ENCODE measurements at regions not wholly inside any gene's neighbourhood (a gene's known extent, or its start where the extent isn't known, plus 50 kb on each side); places are given as distances from the start of the nearest gene placed in this dataset.

- TF ChIP-seq GATA3 (IDR thresholded peaks at IDR 0.05; ENCODE audit: low read depth, low read length) = no peak
- no peak for TF ChIP-seq GATA2 (IDR thresholded peaks at IDR 0.05; ENCODE audit: low read depth, low read length)
Observed at GRCh38 chr14:100988411-100988900, 84.9 kb upstream of the RTL1 start.
